CD4-positive, alpha-beta T cell treated with Interleukin-4 for 1 hour (primary cell): ENCODE measurements at regions not wholly inside any gene's neighbourhood (a gene's known extent, or its start where the extent isn't known, plus 50 kb on each side); places are given as distances from the start of the nearest gene placed in this dataset.

Experiments used
- DNase-seq, 2 donors: peaks; one replicate each; pipeline ENCODE4 v3.0.0-alpha.2; 2020 to 2022

GRCh38 chr7:131895541-131896164 is 339.2 kb upstream of the PODXL start:
- no peak for DNase-seq

GRCh38 chr7:131893631-131894340 is 337.4 kb upstream of the PODXL start:
- DNase-seq: no peak

- no peak for DNase-seq
These were observed 333.7 kb upstream of the PODXL start for GRCh38 chr7:131890176-131890575.

- DNase-seq: no peak
These were observed 333.2 kb upstream of the PODXL start for GRCh38 chr7:131889572-131890150.

- DNase-seq: no peak
These were observed 327.3 kb upstream of the PODXL start for GRCh38 chr7:131883769-131884168.

- no peak for DNase-seq
These were observed 326.8 kb upstream of the PODXL start for GRCh38 chr7:131883196-131883595.

- DNase-seq: no peak
These were observed 325.9 kb upstream of the PODXL start for GRCh38 chr7:131882321-131882720.

GRCh38 chr7:131880078-131880477 is 323.6 kb upstream of the PODXL start:
- no peak for DNase-seq

- DNase-seq: no peak
These were observed 323.0 kb upstream of the PODXL start for GRCh38 chr7:131879424-131879823.

GRCh38 chr7:131878777-131879176 is 322.3 kb upstream of the PODXL start:
- DNase-seq: no peak

GRCh38 chr7:131873581-131873980 is 317.2 kb upstream of the PODXL start:
- no peak for DNase-seq

GRCh38 chr7:131869986-131870385 is 313.6 kb upstream of the PODXL start:
- no peak for DNase-seq

GRCh38 chr7:131869169-131869844 is 312.9 kb upstream of the PODXL start:
- no peak for DNase-seq

- no peak for DNase-seq
These were observed 311.0 kb upstream of the PODXL start for GRCh38 chr7:131867461-131867860.

- DNase-seq: no peak
These were observed 309.5 kb upstream of the PODXL start for GRCh38 chr7:131865911-131866310.

- DNase-seq: no peak
These were observed 305.4 kb upstream of the PODXL start for GRCh38 chr7:131861620-131862346.

- DNase-seq: peak; percentile 23 to 27
These were observed 302.9 kb upstream of the PODXL start for GRCh38 chr7:131859147-131859821.

- DNase-seq: no peak
These were observed 302.2 kb upstream of the PODXL start for GRCh38 chr7:131858611-131859010.

GRCh38 chr7:131849472-131849871 is 293.0 kb upstream of the PODXL start:
- no peak for DNase-seq

GRCh38 chr7:131848033-131848432 is 291.6 kb upstream of the PODXL start:
- DNase-seq: no peak

GRCh38 chr7:131845573-131846314 is 289.3 kb upstream of the PODXL start:
- DNase-seq: no peak

- no peak for DNase-seq
These were observed 287.9 kb upstream of the PODXL start for GRCh38 chr7:131844369-131844768.
